HG03354 (cell line): ENCODE measurements at regions not wholly inside any gene's neighbourhood (a gene's known extent, or its start where the extent isn't known, plus 50 kb on each side); places are given as distances from the start of the nearest gene placed in this dataset.

Experiments used
- ATAC-seq: cut with Tn5 transposase; IDR thresholded peaks from one replicate; pipeline ENCODE4 v1.9.1; 2021; ENCODE audit warnings: mild to moderate bottlenecking; ENCODE audit not compliant: unreplicated experiment, poor library complexity, severe bottlenecking

GRCh38 chr16:13770436-13770835, 149.5 kb upstream of the ERCC4 start:
- no peak for ATAC-seq

GRCh38 chr16:13772782-13773181, 147.2 kb upstream of the ERCC4 start:
- no peak for ATAC-seq

GRCh38 chr16:13779676-13780075, 140.3 kb upstream of the ERCC4 start:
- ATAC-seq, result no peak

GRCh38 chr16:13780406-13781168, 139.4 kb upstream of the ERCC4 start:
- ATAC-seq, result no peak

GRCh38 chr16:13781169-13781564, 138.8 kb upstream of the ERCC4 start:
- no peak for ATAC-seq

GRCh38 chr16:13781575-13782338, 138.2 kb upstream of the ERCC4 start:
- ATAC-seq, result no peak

- ATAC-seq, result no peak
These were observed 128.9 kb upstream of the ERCC4 start for GRCh38 chr16:13791095-13791494.

- ATAC-seq, result no peak
These were observed 126.0 kb upstream of the ERCC4 start for GRCh38 chr16:13793841-13794409.

GRCh38 chr16:13795131-13795530, 124.8 kb upstream of the ERCC4 start:
- ATAC-seq, result no peak

GRCh38 chr16:13797718-13798117, 122.2 kb upstream of the ERCC4 start:
- ATAC-seq, result no peak

GRCh38 chr16:13798211-13798610, 121.7 kb upstream of the ERCC4 start:
- no peak for ATAC-seq

GRCh38 chr16:13803974-13804373, 116.0 kb upstream of the ERCC4 start:
- no peak for ATAC-seq

GRCh38 chr16:13805951-13806350, 114.0 kb upstream of the ERCC4 start:
- no peak for ATAC-seq

GRCh38 chr16:13806671-13807070, 113.3 kb upstream of the ERCC4 start:
- ATAC-seq, result no peak

- ATAC-seq, result no peak
These were observed 111.9 kb upstream of the ERCC4 start for GRCh38 chr16:13808102-13808501.

- no peak for ATAC-seq
These were observed 110.2 kb upstream of the ERCC4 start for GRCh38 chr16:13809765-13810164.

GRCh38 chr16:13811834-13812233, 108.1 kb upstream of the ERCC4 start:
- ATAC-seq, result no peak

GRCh38 chr16:13816701-13817100, 103.3 kb upstream of the ERCC4 start:
- no peak for ATAC-seq

GRCh38 chr16:13823501-13823900, 96.5 kb upstream of the ERCC4 start:
- no peak for ATAC-seq

GRCh38 chr16:13829697-13830299, 90.2 kb upstream of the ERCC4 start:
- no peak for ATAC-seq

- no peak for ATAC-seq
These were observed 86.4 kb upstream of the ERCC4 start for GRCh38 chr16:13833515-13833914.
